Lower lobe of right lung (tissue), 2 donors: ENCODE measurements at regions not wholly inside any gene's neighbourhood (a gene's known extent, or its start where the extent isn't known, plus 50 kb on each side); places are given as distances from the start of the nearest gene placed in this dataset.
"Not testable (repeated sequence)": the region's sequence is repeated elsewhere in the genome, so short reads cannot be mapped to it uniquely, and the experiment has no call there.

Experiments
- ATAC-seq, 2 donors: fragments of 200-7000 bp; cut with Tn5 transposase; one replicate each; pipeline ENCODE4 v1.9.1; 2020 to 2022; ENCODE audit warnings: mild to moderate bottlenecking in 2 of 2, moderate library complexity in 2 of 2
- DNase-seq: peaks from one replicate; pipeline ENCODE4 v3.0.0-alpha.2; 2020
- H3K27ac ChIP-seq: fragments of 200-600 bp; one replicate; pipeline ENCODE4 v1.8.0; 2022
- H3K27me3 ChIP-seq: fragments of 200-600 bp; one replicate; pipeline ENCODE4 v1.8.0; 2022; ENCODE audit warnings: low read depth
- H3K36me3 ChIP-seq: fragments of 200-600 bp; one replicate; pipeline ENCODE4 v1.8.0; 2022; ENCODE audit warnings: mild to moderate bottlenecking
- H3K4me1 ChIP-seq: fragments of 200-600 bp; one replicate; pipeline ENCODE4 v1.8.0; 2022
- H3K4me3 ChIP-seq: fragments of 200-600 bp; one replicate; pipeline ENCODE4 v1.8.0; 2022; ENCODE audit warnings: mild to moderate bottlenecking
- H3K9me3 ChIP-seq: fragments of 200-600 bp; one replicate; pipeline ENCODE4 v1.8.0; 2022
- CTCF ChIP-seq: fragments of 200-600 bp; IDR thresholded peaks from one replicate; pipeline ENCODE4 v1.8.0; 2022; ENCODE audit warnings: antibody characterized with exemption, mild to moderate bottlenecking
- intact Hi-C: fragments of 100-400 bp; cut with DNase I; formaldehyde crosslinking; loops from one replicate; pipeline ENCODE4 v1.11.0; 2022
- donor health status: DM: no; HTN: yes; CAD: no; lungs with severe emphysema.

- ATAC-seq (no peak), DNase-seq (no peak)
- H3K27me3 ChIP-seq = no peaks in the 10 kb centered on the region
- H3K4me3 ChIP-seq = no peak overlapping the region
- intact Hi-C loops = no loop called here
- H3K36me3 ChIP-seq = no peaks in the 10 kb centered on the region
- TF ChIP-seq CTCF = no peak
- H3K27ac ChIP-seq = no peak overlapping the region
- no peaks in the 10 kb centered on the region for H3K4me1 ChIP-seq
- no peaks in the 10 kb centered on the region for H3K9me3 ChIP-seq
Observed at GRCh38 chr10:53521046-53521445, 748.5 kb upstream of the MBL2 start.

GRCh38 chr10:53508197-53508596 is 735.6 kb upstream of the MBL2 start:
- no peak for TF ChIP-seq CTCF
- no peak overlapping the region for H3K27ac ChIP-seq
- no peaks in the 10 kb centered on the region for H3K4me1 ChIP-seq
- DNase-seq (no peak), ATAC-seq (no peak)
- intact Hi-C loops = no loop called here
- no peak overlapping the region for H3K4me3 ChIP-seq
- H3K9me3 ChIP-seq = no peaks in the 10 kb centered on the region
- H3K27me3 ChIP-seq = no peaks in the 10 kb centered on the region
- no peaks in the 10 kb centered on the region for H3K36me3 ChIP-seq

- intact Hi-C loops, H3K36me3 ChIP-seq, H3K27ac ChIP-seq, H3K27me3 ChIP-seq, DNase-seq, ATAC-seq, H3K4me1 ChIP-seq, H3K9me3 ChIP-seq, H3K4me3 ChIP-seq: not testable (repeated sequence)
Observed at GRCh38 chr10:53504492-53504891, 731.9 kb upstream of the MBL2 start.

GRCh38 chr10:53491774-53492173 is 719.2 kb upstream of the MBL2 start:
- no peaks in the 10 kb centered on the region for H3K36me3 ChIP-seq
- intact Hi-C loops = no loop called here
- H3K4me3 ChIP-seq = no peak overlapping the region
- TF ChIP-seq CTCF = no peak
- H3K9me3 ChIP-seq = no peaks in the 10 kb centered on the region
- ATAC-seq (no peak), DNase-seq (no peak)
- H3K27ac ChIP-seq = no peak overlapping the region
- H3K27me3 ChIP-seq = no peaks in the 10 kb centered on the region
- no peaks in the 10 kb centered on the region for H3K4me1 ChIP-seq

GRCh38 chr10:53490553-53490952 is 718.0 kb upstream of the MBL2 start:
- H3K27me3 ChIP-seq = no peaks in the 10 kb centered on the region
- H3K36me3 ChIP-seq = no peaks in the 10 kb centered on the region
- ATAC-seq = no peak
- DNase-seq = no peak
- TF ChIP-seq CTCF = no peak
- H3K27ac ChIP-seq = no peak overlapping the region
- no peaks in the 10 kb centered on the region for H3K4me1 ChIP-seq
- H3K9me3 ChIP-seq = peaks cover 6% of the 10 kb centered on the region
- intact Hi-C loops = no loop called here
- no peak overlapping the region for H3K4me3 ChIP-seq

- ATAC-seq (no peak), DNase-seq (no peak)
- Histone ChIP-seq H3K27ac (no peak overlapping the region), H3K27me3 (no peaks in the 10 kb centered on the region), H3K36me3 (no peaks in the 10 kb centered on the region), H3K9me3 (peaks cover 10% of the 10 kb centered on the region), H3K4me3 (no peak overlapping the region), H3K4me1 (no peaks in the 10 kb centered on the region)
- intact Hi-C loops = no loop called here
- no peak for TF ChIP-seq CTCF
Observed at GRCh38 chr10:53489335-53490182, 717.0 kb upstream of the MBL2 start.
